ENCODE measurements at regions not wholly inside any gene's neighbourhood (a gene's known extent, or its start where the extent isn't known, plus 50 kb on each side); places are given as distances from the start of the nearest gene placed in this dataset.

GRCh38 chr11:134638796-134639430 is 226.9 kb upstream of the B3GAT1 start:
- TF ChIP-seq CTCF (IDR thresholded peaks at IDR 0.05) (no peak), POLR2A (IDR thresholded peaks at IDR 0.05) (no peak)

Measured in heart left ventricle (tissue), 13 donors.